ENCODE measurements at regions not wholly inside any gene's neighbourhood (a gene's known extent, or its start where the extent isn't known, plus 50 kb on each side); places are given as distances from the start of the nearest gene placed in this dataset.

DNA sequence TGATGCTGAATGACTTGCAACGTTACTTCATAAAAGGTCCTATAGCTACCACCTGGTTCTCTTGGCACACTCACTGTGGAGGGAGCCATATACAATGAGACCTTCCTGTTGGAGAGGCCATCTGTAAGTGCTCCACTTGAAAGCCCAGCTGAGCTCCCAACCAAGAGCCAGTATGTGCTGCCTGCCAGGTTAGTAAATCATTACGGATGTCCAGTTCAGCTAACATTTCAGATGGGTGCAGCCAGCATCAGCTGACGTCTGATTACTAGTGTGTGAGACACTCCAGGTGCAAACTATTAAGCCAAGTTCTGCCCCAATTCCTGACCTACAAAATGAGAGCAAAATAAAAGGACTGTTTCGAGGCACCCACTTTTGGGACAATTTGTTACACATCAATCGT, 274.4 kb upstream of the ROBO2 start:
- H3K36me3 ChIP-seq = no peaks in the 10 kb centered on the region
- H3K4me3 ChIP-seq = no peak overlapping the region
- TF ChIP-seq, protein P1, sequence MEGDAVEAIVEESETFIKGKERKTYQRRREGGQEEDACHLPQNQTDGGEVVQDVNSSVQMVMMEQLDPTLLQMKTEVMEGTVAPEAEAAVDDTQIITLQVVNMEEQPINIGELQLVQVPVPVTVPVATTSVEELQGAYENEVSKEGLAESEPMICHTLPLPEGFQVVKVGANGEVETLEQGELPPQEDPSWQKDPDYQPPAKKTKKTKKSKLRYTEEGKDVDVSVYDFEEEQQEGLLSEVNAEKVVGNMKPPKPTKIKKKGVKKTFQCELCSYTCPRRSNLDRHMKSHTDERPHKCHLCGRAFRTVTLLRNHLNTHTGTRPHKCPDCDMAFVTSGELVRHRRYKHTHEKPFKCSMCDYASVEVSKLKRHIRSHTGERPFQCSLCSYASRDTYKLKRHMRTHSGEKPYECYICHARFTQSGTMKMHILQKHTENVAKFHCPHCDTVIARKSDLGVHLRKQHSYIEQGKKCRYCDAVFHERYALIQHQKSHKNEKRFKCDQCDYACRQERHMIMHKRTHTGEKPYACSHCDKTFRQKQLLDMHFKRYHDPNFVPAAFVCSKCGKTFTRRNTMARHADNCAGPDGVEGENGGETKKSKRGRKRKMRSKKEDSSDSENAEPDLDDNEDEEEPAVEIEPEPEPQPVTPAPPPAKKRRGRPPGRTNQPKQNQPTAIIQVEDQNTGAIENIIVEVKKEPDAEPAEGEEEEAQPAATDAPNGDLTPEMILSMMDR (IDR thresholded peaks at IDR 0.05) = no peak
- H3K27me3 ChIP-seq = no peaks in the 10 kb centered on the region
- H3K27ac ChIP-seq = no peak overlapping the region
- ATAC-seq (no peak), DNase-seq (no peak)
- intact Hi-C loops (cut with DNase I) = no loop called here
- H3K9me3 ChIP-seq = no peaks in the 10 kb centered on the region
- H3K4me1 ChIP-seq = no peaks in the 10 kb centered on the region

DNA sequence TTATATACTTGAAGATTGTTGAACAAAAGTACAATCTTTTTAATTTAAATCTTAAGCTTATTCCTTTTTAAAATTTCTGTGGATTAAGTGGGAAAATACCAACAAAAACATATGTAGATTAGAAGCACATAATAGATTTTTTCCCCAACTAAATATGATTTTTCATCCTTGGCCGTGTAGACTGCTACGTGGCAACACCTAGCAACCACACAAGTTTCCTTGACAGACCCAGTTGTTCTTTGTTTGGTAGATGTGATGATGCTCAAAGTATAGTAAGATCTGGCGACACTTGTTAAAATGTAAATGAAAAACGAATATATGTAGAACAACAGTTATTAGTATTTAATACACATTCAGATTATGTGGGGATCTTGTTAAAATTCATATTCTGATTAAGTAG, 271.0 kb upstream of the ROBO2 start:
- H3K27me3 ChIP-seq = no peaks in the 10 kb centered on the region

DNA sequence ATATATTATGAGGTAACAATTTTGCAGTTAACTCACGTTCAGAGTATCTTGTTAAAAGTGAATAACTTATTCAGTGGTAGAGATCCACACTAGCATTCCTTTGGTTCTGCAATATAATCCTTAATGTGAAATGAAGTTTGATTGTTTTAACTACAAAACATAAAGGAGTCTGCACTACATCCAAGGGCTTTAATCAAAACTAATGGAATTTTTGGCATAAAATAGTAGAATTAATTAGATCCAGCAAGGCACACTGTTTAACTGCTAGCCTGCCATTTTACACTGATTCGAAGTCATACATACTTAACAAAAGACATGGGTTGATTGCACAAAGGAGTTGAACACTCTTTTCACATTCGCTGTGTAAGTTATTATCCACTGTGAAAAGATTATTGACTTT, 263.0 kb upstream of the ROBO2 start:
- intact Hi-C loops (cut with DNase I) = no loop called here
- H3K9me3 ChIP-seq = peaks cover 7% of the 10 kb centered on the region
- no peak for ATAC-seq

More for the DNA sequence above, 271.0 kb upstream of the ROBO2 start:
- Histone ChIP-seq H3K36me3 (no peaks in the 10 kb centered on the region), H3K4me3 (no peak overlapping the region), H3K27ac (no peak overlapping the region), H3K4me1 (no peaks in the 10 kb centered on the region), H3K9me3 (no peaks in the 10 kb centered on the region)
- intact Hi-C loops (cut with DNase I) = no loop called here
- DNase-seq (no peak), ATAC-seq (no peak)
- TF ChIP-seq, protein P1 (IDR thresholded peaks at IDR 0.05) = no peak

DNA sequence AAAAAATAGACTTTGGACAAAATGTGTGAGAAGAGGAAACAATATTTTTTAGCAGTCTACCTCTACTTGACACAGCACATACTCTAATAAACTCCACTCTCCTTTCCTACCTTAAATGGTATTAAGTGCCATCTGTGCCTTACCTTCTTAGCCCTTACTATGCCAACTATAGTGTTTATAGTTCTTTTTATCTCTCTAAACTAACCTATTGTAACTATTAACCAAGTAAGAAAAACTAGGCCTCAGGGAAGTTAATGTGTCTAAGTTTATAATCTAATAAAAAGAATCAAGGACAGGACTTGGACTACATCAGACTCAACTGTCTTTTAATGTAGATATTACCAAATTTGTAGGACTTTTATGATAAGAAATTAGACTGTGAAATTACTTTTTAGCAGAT, 251.7 kb upstream of the ROBO2 start:
- ATAC-seq = no peak
- Histone ChIP-seq H3K4me1 (no peaks in the 10 kb centered on the region), H3K27me3 (no peaks in the 10 kb centered on the region), H3K4me3 (no peak overlapping the region), H3K36me3 (no peaks in the 10 kb centered on the region), H3K9me3 (no peaks in the 10 kb centered on the region), H3K27ac (no peak overlapping the region)
- DNase-seq = no peak
- TF ChIP-seq, protein P1 (IDR thresholded peaks at IDR 0.05) = no peak
- intact Hi-C loops (cut with DNase I) = no loop called here

More for the DNA sequence above, 263.0 kb upstream of the ROBO2 start:
- H3K36me3 ChIP-seq = no peaks in the 10 kb centered on the region
- DNase-seq = no peak
- H3K4me1 ChIP-seq = no peaks in the 10 kb centered on the region
- no peaks in the 10 kb centered on the region for H3K27me3 ChIP-seq
- H3K27ac ChIP-seq = no peak overlapping the region
- H3K4me3 ChIP-seq = no peak overlapping the region
- TF ChIP-seq, protein P1 (IDR thresholded peaks at IDR 0.05) = no peak

DNA sequence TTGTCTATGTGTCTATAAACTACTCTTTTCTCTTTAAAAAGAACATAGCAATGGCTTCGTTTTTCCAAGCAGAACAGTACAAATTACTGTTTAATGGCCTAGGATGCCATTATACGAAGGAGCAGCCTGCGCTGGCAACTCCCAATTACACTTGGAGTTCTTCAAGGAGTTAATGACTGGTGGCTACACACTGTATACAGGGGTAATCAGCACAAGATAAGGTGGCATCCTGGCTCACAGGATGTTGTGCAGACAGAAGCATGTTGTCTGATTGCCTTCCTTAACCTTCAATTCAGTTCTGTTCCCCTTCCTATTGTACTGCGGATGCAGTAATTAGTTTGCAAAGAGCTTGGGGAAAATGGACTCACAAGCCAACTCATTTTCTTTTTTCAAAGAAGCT, 250.7 kb upstream of the ROBO2 start:
- Histone ChIP-seq H3K9me3 (no peaks in the 10 kb centered on the region), H3K4me3 (no peak overlapping the region), H3K4me1 (no peaks in the 10 kb centered on the region), H3K27me3 (no peaks in the 10 kb centered on the region), H3K36me3 (no peaks in the 10 kb centered on the region), H3K27ac (no peak overlapping the region)
- TF ChIP-seq, protein P1 (IDR thresholded peaks at IDR 0.05) = no peak
- ATAC-seq (no peak), DNase-seq (no peak)
- intact Hi-C loops (cut with DNase I) = no loop called here

DNA sequence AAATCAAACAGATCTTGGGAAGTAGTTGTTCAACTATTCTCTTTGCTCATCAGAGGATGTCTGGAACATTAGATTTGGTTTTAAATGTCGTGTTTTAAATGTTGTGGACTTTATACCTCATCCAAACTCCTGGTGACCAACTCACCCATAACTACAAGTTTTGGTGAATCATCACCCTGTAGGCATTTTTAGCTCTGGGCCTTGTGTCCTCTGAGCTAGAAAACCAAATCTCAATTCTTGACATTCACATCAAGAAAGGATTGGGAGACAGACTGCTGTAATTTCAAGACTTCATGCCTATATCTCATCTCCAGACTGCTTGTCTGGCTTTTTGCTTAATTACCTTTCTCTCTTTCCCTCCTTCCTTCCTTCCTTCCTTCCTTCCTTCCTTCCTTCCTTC, 228.5 kb upstream of the ROBO2 start:
- intact Hi-C loops (cut with DNase I) = no loop called here
- DNase-seq = no peak
- no peaks in the 10 kb centered on the region for H3K36me3 ChIP-seq
- H3K4me1 ChIP-seq = no peaks in the 10 kb centered on the region
- TF ChIP-seq, protein P1 (IDR thresholded peaks at IDR 0.05) = no peak
- no peak overlapping the region for H3K4me3 ChIP-seq
- H3K27me3 ChIP-seq = no peaks in the 10 kb centered on the region
- no peaks in the 10 kb centered on the region for H3K9me3 ChIP-seq
- H3K27ac ChIP-seq = no peak overlapping the region
- ATAC-seq = no peak
